IPS-20b (cell line): ENCODE measurements at regions not wholly inside any gene's neighbourhood (a gene's known extent, or its start where the extent isn't known, plus 50 kb on each side); places are given as distances from the start of the nearest gene placed in this dataset.
A peak's percentile ranks its signal among the peaks of the same experiment; 100 is the strongest.

Experiments used
- H3K27ac ChIP-seq: one replicate; pipeline ENCODE4 v1.5.1; 2013; ENCODE audit warnings: low read length
- H3K27me3 ChIP-seq: 2 replicates; pipeline ENCODE4 v1.6.1; 2013; ENCODE audit warnings: mild to moderate bottlenecking, low read length, inconsistent platforms; ENCODE audit not compliant: insufficient read depth
- H3K36me3 ChIP-seq: 2 replicates; pipeline ENCODE4 v1.6.1; 2013; ENCODE audit warnings: low read depth, mild to moderate bottlenecking, inconsistent platforms, low read length, moderate library complexity; ENCODE audit not compliant: insufficient read depth
- H3K4me1 ChIP-seq: 2 replicates; pipeline ENCODE4 v1.6.1; 2013; ENCODE audit warnings: mild to moderate bottlenecking, control low read depth, inconsistent platforms, low read length, moderate library complexity; ENCODE audit not compliant: insufficient read depth
- H3K4me3 ChIP-seq: 2 replicates; pipeline ENCODE4 v1.5.1; 2013; ENCODE audit warnings: mild to moderate bottlenecking, low read length, inconsistent platforms
- H3K9ac ChIP-seq: 2 replicates; pipeline ENCODE4 v1.6.1; 2013; ENCODE audit warnings: low read depth, mild to moderate bottlenecking, inconsistent platforms, low read length, moderate library complexity
- H3K9me3 ChIP-seq: 2 replicates; pipeline ENCODE4 v1.6.1; 2013; ENCODE audit warnings: mild to moderate bottlenecking, low read depth, low read length, inconsistent platforms; ENCODE audit not compliant: insufficient read depth

GRCh38 chr7:113825832-113826231 is 93.0 kb downstream of the PPP1R3A start:
- Histone ChIP-seq H3K9me3 (no peaks in the 10 kb centered on the region), H3K4me1 (peaks cover 26% of the 10 kb centered on the region), H3K4me3 (0 out of 2 replicates have a peak overlapping the region, but pooled peaks have one; percentile 15), H3K27ac (no peak overlapping the region), H3K36me3 (no peaks in the 10 kb centered on the region), H3K9ac (no peak overlapping the region), H3K27me3 (no peaks in the 10 kb centered on the region)

DNA sequence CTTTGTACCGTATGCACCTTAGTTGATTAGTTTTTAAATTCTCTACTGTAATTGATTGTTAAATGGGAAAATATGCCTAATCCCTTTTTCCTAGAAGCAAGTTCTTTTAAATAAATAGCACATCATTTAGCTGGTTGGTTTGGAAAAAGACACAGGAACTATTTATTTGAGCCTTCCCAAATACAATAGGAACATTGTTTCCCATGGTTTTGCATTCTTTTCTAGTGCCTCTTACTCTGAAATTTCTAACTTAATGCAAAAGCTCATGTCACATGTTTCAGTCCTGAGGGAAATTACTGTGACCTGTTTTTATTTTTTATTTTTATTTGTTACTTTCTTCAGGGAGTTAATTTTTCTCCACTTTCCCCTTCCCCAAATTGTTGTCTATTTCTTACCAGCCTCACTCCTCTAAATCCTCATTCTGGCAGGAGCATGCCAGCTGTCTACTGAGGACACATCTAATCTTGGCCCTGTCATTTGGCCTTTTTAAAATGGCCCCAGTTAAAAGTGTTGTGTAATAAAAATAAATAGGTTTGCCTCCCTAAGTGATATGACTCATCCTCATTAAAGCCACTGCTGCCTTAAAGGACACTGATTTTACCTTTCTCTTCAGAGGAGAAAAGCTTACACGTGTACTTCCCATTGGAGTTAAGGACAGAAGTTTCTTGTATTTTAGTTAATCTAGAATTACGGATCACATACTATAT is 94.5 kb downstream of the PPP1R3A start:
- Histone ChIP-seq H3K27me3 (no peaks in the 10 kb centered on the region), H3K4me3 (no peak overlapping the region), H3K9me3 (no peaks in the 10 kb centered on the region), H3K4me1 (peaks cover 26% of the 10 kb centered on the region), H3K36me3 (no peaks in the 10 kb centered on the region), H3K27ac (no peak overlapping the region), H3K9ac (no peak overlapping the region)

- peaks cover 7% of the 10 kb centered on the region; the same call in 1 of the 2 replicates for H3K4me1 ChIP-seq
- no peaks in the 10 kb centered on the region for H3K27me3 ChIP-seq
- H3K36me3 ChIP-seq = no peaks in the 10 kb centered on the region
- no peak overlapping the region for H3K9ac ChIP-seq
- no peak overlapping the region for H3K27ac ChIP-seq
- no peaks in the 10 kb centered on the region for H3K9me3 ChIP-seq
- H3K4me3 ChIP-seq = no peak overlapping the region
Measured at GRCh38 chr7:113819474-113819873, 99.3 kb downstream of the PPP1R3A start.

DNA sequence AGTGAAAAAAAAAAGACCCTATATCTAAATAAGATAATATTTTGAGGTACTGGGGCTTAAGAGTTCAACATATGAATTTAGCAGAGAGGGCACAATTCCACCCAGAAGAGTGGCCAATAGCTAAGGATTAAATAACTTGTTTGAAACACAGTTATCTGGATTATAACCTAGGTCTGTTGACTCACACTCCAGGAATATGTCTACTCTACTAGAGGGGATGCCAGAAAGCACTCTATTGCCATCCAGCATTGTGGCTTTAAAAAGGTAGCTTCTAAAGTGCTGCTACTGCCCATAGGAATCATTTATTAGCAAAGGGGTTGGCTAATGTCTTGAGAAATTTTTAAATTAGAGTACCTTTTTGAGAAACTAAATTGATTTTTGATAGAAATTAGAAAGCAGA is 102.2 kb downstream of the PPP1R3A start:
- Histone ChIP-seq H3K27ac (no peak overlapping the region), H3K27me3 (no peaks in the 10 kb centered on the region), H3K4me1 (no peaks in the 10 kb centered on the region), H3K9ac (no peak overlapping the region), H3K9me3 (no peaks in the 10 kb centered on the region), H3K4me3 (no peak overlapping the region), H3K36me3 (no peaks in the 10 kb centered on the region)

DNA sequence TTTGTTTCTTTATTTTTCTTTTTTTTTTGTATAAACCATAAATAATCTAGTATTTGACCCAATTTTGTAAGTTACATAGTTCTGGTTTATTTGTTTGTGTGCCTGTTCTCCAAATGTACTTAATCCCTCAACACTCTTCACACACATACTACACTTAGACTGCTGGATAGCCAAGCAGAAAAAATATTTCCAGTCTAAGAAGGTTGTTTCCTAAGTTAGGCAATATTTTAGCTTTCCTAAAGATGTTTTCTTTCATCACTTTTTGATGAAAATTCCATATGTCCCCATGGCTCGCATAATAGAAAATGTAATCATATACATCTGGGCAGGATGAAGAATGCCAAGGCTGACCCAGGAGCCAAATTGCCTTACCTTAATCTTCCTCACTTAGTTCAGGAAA is 105.3 kb downstream of the PPP1R3A start:
- H3K9ac ChIP-seq = no peak overlapping the region
- no peaks in the 10 kb centered on the region for H3K4me1 ChIP-seq
- H3K27ac ChIP-seq = no peak overlapping the region
- H3K36me3 ChIP-seq = no peaks in the 10 kb centered on the region
- no peak overlapping the region for H3K4me3 ChIP-seq
- no peaks in the 10 kb centered on the region for H3K27me3 ChIP-seq
- H3K9me3 ChIP-seq = no peaks in the 10 kb centered on the region

- no peak overlapping the region for H3K9ac ChIP-seq
- no peak overlapping the region for H3K4me3 ChIP-seq
- no peaks in the 10 kb centered on the region for H3K9me3 ChIP-seq
- no peak overlapping the region for H3K27ac ChIP-seq
- H3K36me3 ChIP-seq = no peaks in the 10 kb centered on the region
- H3K4me1 ChIP-seq = no peaks in the 10 kb centered on the region
- no peaks in the 10 kb centered on the region for H3K27me3 ChIP-seq
Measured at GRCh38 chr7:113812591-113813255, 106.1 kb downstream of the PPP1R3A start.

DNA sequence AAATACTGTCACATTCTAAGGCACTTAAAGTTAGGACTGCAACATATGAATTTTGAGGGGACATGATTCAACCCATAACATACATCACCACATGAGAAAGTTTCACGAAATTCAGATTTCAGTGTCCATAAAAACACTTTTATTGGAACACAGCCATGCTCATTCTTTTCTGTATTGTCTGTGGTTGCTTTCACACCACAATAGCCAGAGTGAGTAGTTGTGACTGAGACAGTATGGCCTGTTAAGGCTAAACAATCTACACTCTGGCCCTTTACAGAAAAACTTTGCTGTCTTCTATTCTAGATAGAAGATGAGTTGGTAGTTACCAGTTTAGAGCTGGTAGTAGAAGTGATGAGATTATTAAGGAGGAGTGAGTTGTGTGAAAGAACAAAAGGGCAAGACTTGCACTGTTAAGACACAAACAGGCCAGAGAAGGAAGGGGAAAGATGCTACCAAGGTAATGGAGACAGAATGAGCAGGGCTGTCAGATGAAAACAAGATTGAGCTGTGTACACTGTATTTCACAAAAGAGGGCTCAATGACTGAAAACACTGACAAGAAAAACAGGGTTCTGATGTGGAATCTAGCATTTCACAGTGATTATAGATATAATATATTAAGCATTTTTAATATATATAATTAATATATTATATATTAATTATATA is 108.6 kb downstream of the PPP1R3A start:
- H3K27ac ChIP-seq = no peak overlapping the region
- H3K9me3 ChIP-seq = no peaks in the 10 kb centered on the region
- H3K27me3 ChIP-seq = no peaks in the 10 kb centered on the region
- H3K4me3 ChIP-seq = no peak overlapping the region
- H3K36me3 ChIP-seq = no peaks in the 10 kb centered on the region
- no peak overlapping the region for H3K9ac ChIP-seq
- no peaks in the 10 kb centered on the region for H3K4me1 ChIP-seq

GRCh38 chr7:113809581-113809980 is 109.2 kb downstream of the PPP1R3A start:
- Histone ChIP-seq H3K4me3 (no peak overlapping the region), H3K36me3 (no peaks in the 10 kb centered on the region), H3K27ac (no peak overlapping the region), H3K9ac (no peak overlapping the region), H3K27me3 (no peaks in the 10 kb centered on the region), H3K9me3 (no peaks in the 10 kb centered on the region), H3K4me1 (no peaks in the 10 kb centered on the region)

DNA sequence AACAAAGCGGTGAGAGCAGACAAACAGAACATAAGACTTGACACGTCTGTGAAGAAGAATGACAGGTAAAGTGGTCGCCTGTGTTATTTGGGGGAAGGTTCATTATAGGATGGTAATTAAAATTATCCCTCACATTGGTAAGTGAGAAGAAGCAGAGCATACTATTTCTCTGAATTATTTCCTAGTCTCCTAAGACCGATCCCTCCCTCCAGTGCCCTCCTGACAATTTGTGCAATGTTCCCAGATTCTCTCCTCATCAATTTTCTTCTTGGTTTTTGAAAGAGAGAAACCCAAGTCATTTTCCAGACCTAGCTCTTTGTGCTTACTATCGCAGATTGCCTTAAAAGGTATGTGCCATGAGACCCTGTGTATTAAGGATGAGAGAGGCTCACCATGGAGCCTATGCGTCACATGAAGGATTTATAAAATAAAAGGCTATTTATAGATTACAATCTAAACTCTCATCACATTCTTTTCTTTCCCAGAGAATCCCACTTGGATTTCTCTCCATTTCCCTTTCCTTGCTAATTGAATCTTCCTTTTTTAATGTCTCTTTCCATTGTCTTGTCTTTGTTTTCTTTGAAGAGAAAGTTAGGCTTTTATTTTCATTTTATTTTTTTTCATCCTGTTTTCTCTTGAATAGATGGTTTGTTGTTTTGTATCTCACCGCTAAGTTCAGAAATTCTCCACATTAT is 112.0 kb downstream of the PPP1R3A start:
- H3K4me3 ChIP-seq = no peak overlapping the region
- no peaks in the 10 kb centered on the region for H3K9me3 ChIP-seq
- H3K36me3 ChIP-seq = no peaks in the 10 kb centered on the region
- no peaks in the 10 kb centered on the region for H3K27me3 ChIP-seq
- H3K9ac ChIP-seq = no peak overlapping the region
- no peaks in the 10 kb centered on the region for H3K4me1 ChIP-seq
- no peak overlapping the region for H3K27ac ChIP-seq

DNA sequence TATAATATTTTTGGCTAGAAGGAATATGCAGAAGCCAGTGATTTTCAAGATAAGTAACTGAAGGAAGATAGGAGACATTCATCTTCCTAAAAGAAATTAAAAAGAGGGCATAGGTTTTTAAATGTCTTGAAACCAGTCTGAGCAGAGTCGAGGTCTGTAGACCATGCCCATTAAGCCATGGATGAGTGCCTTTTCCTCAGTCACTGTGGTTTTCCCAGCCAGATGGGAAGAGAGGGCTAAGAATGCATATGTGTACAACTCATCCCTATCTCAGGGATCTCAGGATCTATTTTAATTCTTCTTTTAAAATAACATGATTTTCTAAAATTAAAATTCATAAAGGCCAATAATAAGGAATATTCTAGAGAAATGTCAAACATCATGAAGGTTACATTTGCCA is 112.8 kb downstream of the PPP1R3A start:
- no peaks in the 10 kb centered on the region for H3K4me1 ChIP-seq
- no peaks in the 10 kb centered on the region for H3K9me3 ChIP-seq
- no peak overlapping the region for H3K27ac ChIP-seq
- H3K4me3 ChIP-seq = no peak overlapping the region
- no peaks in the 10 kb centered on the region for H3K27me3 ChIP-seq
- no peak overlapping the region for H3K9ac ChIP-seq
- no peaks in the 10 kb centered on the region for H3K36me3 ChIP-seq

GRCh38 chr7:113804475-113805095 is 114.2 kb downstream of the PPP1R3A start:
- Histone ChIP-seq H3K4me3 (no peak overlapping the region), H3K4me1 (no peaks in the 10 kb centered on the region), H3K9me3 (no peaks in the 10 kb centered on the region), H3K36me3 (no peaks in the 10 kb centered on the region), H3K27ac (no peak overlapping the region), H3K9ac (no peak overlapping the region), H3K27me3 (no peaks in the 10 kb centered on the region)
